ENCODE measurements at regions not wholly inside any gene's neighbourhood (a gene's known extent, or its start where the extent isn't known, plus 50 kb on each side); places are given as distances from the start of the nearest gene placed in this dataset.
"Not testable (repeated sequence)": the region's sequence is repeated elsewhere in the genome, so short reads cannot be mapped to it uniquely, and the experiment has no call there.

DNA sequence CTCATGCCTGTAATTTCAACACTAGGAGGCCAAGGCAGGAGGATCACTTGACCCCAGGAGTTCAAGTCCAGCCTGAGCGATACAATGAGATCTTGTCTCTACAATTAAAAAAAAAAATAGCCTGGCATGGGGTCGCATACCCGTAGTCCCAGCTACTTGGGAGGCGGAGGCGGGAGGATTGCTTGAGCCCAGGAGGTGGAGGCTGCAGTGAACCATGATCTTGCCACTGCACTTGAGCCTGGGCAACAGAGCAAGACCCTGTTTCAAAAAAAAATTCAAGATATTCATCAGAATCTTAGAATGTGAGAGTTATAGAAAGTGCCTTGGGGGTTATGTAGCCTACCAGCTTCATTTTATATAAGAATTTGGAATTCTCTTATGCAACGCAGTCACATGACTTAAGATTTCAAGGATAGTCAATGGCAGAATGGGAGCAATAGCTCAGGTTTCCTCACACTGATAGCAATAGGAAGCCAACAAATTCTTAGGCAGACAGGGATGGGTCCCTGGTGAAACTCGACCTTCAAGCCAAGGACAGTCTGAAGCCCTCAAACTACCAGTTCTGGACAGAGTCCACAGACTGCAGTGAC is 462.5 kb downstream of the SETD4 start:
- no peaks in the 10 kb centered on the region for H3K4me1 ChIP-seq

DNA sequence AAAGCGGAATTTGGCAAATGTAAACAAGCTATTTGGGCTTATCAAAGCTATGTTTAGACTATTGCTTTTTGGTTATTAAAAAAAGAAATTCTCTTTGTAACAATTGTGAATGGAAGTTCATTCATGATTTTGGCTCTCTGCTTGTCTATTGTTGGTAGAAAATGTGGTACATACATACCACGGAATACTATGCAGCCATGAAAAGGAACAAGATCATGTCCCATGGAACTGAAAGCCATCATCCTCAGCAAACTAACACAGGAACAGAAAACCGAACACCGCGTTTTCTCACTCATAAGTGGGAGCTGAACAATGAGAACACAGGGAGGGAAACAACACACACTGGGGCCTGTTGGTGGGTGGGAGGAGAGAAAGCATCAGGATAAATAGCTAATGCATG is 465.4 kb downstream of the SETD4 start:
- no peaks in the 10 kb centered on the region for H3K27me3 ChIP-seq
- H3K4me3 ChIP-seq = no peak overlapping the region
- no peaks in the 10 kb centered on the region for H3K4me1 ChIP-seq
- no peaks in the 10 kb centered on the region for H3K36me3 ChIP-seq
- no peak overlapping the region for H3K27ac ChIP-seq
- no peak for DNase-seq
- H3K9me3 ChIP-seq = no peaks in the 10 kb centered on the region
- no peak for TF ChIP-seq POLR2A (IDR thresholded peaks at IDR 0.05)
- TF ChIP-seq, protein P1, sequence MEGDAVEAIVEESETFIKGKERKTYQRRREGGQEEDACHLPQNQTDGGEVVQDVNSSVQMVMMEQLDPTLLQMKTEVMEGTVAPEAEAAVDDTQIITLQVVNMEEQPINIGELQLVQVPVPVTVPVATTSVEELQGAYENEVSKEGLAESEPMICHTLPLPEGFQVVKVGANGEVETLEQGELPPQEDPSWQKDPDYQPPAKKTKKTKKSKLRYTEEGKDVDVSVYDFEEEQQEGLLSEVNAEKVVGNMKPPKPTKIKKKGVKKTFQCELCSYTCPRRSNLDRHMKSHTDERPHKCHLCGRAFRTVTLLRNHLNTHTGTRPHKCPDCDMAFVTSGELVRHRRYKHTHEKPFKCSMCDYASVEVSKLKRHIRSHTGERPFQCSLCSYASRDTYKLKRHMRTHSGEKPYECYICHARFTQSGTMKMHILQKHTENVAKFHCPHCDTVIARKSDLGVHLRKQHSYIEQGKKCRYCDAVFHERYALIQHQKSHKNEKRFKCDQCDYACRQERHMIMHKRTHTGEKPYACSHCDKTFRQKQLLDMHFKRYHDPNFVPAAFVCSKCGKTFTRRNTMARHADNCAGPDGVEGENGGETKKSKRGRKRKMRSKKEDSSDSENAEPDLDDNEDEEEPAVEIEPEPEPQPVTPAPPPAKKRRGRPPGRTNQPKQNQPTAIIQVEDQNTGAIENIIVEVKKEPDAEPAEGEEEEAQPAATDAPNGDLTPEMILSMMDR (IDR thresholded peaks at IDR 0.05) = no peak

More for the DNA sequence above, 462.5 kb downstream of the SETD4 start:
- H3K27me3 ChIP-seq = no peaks in the 10 kb centered on the region
- no peak overlapping the region for H3K27ac ChIP-seq
- H3K9me3 ChIP-seq = no peaks in the 10 kb centered on the region
- DNase-seq = no peak
- H3K4me3 ChIP-seq = no peak overlapping the region
- no peaks in the 10 kb centered on the region for H3K36me3 ChIP-seq
- TF ChIP-seq, protein P1 (IDR thresholded peaks at IDR 0.05) = no peak
- TF ChIP-seq POLR2A (IDR thresholded peaks at IDR 0.05) = no peak

DNA sequence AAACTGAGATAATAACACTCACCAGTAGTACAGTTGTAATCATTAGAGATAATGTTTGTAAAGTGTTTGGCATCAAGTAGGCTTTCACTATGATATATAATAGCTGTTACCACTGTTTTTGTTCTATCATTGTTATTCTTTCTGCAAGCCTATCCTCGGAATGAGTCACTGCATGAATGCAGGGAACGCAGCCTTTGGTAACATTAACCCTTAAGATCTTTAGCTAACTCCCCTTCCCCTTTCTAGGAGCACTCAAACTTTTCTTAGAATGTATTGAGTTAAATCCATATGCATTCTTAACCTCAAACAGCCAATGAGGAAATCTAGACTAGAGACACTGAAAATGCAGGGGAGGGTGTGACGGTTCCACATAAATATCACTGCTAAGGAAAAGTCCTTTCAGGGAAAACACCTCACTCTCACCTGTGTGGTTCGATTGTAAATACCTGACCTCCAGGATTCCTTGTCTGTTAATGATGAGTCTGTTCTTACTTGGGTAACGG is 467.3 kb downstream of the SETD4 start:
- no peak overlapping the region for H3K4me3 ChIP-seq
- H3K9me3 ChIP-seq = no peaks in the 10 kb centered on the region
- no peak for TF ChIP-seq POLR2A (IDR thresholded peaks at IDR 0.05)
- TF ChIP-seq, protein P1 (IDR thresholded peaks at IDR 0.05) = no peak
- H3K36me3 ChIP-seq = no peaks in the 10 kb centered on the region
- no peak for DNase-seq
- H3K27me3 ChIP-seq = no peaks in the 10 kb centered on the region
- H3K4me1 ChIP-seq = no peaks in the 10 kb centered on the region
- no peak overlapping the region for H3K27ac ChIP-seq

DNA sequence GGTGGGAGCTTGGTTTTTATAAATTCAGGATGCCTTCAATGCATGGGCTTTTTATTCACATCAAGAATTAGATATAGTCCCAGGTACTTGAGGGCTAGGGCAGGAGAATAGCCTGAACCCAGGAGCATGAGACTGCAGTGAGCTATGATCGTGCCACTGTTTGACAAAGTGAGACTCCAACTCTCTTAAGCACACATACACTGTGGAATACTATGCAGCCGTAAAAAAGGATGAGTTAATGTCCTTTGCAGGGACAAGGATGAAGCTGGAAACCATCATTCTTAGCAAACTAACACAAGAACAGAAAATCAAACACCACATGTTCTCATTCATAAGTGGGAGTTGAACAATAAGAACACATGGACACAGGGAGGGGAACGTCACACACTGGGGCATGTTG is 470.0 kb downstream of the SETD4 start:
- H3K36me3 ChIP-seq, H3K9me3 ChIP-seq, H3K4me1 ChIP-seq, H3K27me3 ChIP-seq, H3K27ac ChIP-seq, H3K4me3 ChIP-seq, DNase-seq: not testable (repeated sequence)

DNA sequence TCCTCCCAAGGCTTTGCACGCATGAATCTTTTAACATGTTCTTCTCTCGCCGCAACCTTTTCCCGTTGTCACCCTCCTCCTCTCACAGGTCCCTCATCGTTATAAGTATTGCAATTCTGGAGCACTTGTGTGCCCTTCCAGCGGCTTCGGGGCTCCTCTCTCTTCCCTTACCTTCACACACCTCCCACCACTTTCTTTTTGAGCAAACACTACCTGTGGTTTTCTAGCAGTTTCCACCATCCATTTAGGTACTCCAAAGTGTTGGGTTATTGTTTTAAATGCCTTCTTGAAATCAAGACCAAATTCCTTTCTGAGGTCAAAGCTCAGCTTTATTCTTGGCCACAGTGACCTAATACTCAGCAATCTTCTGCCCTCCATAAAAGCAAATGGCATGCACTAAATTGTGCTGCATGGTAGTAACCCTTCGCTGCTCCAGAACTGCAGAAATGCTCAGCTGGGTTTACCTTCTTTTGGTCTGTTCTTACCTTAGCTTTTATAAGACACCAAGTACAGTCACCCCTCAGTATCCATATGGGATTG is 472.4 kb downstream of the SETD4 start:
- Histone ChIP-seq H3K4me1 (no peaks in the 10 kb centered on the region), H3K9me3 (no peaks in the 10 kb centered on the region), H3K4me3 (no peak overlapping the region), H3K36me3 (no peaks in the 10 kb centered on the region), H3K27me3 (no peaks in the 10 kb centered on the region), H3K27ac (no peak overlapping the region)
- TF ChIP-seq, protein P1 (IDR thresholded peaks at IDR 0.05) = no peak
- TF ChIP-seq POLR2A (IDR thresholded peaks at IDR 0.05) = no peak
- DNase-seq = no peak

DNA sequence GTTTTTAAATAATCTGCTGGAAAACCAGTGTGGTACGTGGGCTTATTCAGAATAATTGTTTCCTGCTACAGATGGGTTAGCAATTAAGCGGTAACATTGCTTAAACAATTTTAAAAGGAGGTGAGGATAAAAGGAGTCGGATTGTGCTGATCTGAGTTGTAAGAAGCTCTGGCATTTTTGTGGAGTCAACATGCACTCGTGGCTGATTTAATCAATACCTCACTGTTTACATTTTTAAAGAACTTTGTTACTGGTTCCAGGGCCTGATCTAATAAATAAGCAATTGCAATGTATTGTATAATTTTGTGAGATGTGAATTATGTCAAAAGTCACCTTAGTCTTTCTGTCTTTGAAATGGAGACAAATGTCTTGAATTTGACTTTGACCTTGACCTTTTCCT is 474.0 kb downstream of the SETD4 start:
- DNase-seq = no peak
- H3K36me3 ChIP-seq = no peaks in the 10 kb centered on the region
- no peak overlapping the region for H3K27ac ChIP-seq
- no peaks in the 10 kb centered on the region for H3K27me3 ChIP-seq
- TF ChIP-seq POLR2A (IDR thresholded peaks at IDR 0.05) = no peak
- TF ChIP-seq, protein P1 (IDR thresholded peaks at IDR 0.05) = no peak
- H3K9me3 ChIP-seq = no peaks in the 10 kb centered on the region
- no peaks in the 10 kb centered on the region for H3K4me1 ChIP-seq
- no peak overlapping the region for H3K4me3 ChIP-seq
